Medulla oblongata (tissue), 1 donor: ENCODE measurements at regions not wholly inside any gene's neighbourhood (a gene's known extent, or its start where the extent isn't known, plus 50 kb on each side); places are given as distances from the start of the nearest gene placed in this dataset.

Source experiments
- DNase-seq: peaks from one replicate; pipeline ENCODE4 v3.0.0-alpha.2; 2015; ENCODE audit errors: extremely low spot score

- no peak for DNase-seq
These were observed 185.5 kb downstream of the MN1 start for GRCh38 chr22:27616033-27616432.

DNA sequence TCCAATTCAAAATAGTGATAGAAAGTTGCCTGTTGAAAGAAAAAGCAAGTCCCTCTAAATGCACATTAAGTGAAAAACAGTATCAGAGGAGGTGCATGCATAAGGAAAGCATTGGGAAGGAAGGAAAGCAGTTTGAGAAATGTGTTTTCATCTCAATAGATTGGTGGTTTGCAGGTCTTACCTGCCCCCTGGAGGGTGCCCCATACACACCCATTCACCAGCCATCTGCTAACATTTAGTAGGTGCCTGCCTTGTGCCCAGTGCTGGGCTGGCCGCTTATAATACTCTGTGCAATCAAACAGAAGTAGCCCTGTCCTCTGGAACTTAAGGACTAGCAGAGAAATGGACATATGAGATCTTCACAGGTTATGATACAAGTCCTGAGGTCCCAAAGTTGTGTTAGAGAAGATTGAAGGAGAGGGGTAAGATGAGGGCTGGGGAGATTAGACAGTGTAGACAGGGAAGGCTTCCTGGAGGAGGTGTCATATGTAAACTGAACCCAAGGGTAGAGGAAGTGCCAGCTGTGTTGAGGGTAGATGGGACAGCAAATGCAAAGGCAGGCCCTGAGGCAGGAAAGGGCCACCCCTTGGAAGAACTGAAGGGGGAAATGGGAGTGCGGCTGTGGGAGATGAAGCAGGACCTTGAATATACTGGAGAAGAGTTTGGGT lies 184.2 kb downstream of the MN1 start:
- no peak for DNase-seq

DNA sequence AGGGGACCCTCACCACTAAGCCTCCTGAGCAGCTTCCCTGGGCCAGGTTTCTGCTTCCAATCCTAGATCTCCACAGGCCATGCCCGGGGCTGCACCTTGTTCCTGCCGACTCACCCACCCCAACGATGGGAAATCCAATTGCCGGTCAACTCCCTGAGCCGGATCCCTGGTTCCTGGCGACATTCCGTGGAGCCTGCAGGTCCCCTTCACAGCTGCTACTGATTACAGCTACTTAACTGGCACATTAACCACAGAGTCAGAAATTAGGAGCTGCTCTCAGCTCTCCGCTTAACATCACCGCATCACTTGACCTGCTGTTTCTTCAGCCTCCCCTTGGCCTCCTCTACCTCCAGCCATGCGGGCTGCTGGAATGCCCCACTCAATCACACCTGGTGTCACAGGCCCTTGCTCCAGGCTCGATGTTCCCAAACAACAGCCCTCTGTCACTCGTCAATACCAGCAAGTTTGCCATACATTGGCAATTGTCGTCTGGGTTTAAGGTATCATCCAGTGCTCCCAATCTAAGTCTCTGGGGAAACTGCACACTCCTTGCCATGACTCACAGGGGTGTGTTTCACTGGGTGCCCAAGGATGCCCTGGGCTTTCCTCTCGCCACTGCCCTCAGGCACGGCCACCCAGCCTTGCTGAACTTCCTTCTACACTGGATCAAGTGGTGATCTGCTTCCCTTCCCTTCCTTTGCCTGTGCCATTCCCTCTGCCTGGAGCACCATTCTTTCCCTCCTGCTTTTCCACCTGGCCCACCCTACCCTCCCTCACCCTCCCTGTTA lies 181.0 kb downstream of the MN1 start:
- DNase-seq: no peak

DNA sequence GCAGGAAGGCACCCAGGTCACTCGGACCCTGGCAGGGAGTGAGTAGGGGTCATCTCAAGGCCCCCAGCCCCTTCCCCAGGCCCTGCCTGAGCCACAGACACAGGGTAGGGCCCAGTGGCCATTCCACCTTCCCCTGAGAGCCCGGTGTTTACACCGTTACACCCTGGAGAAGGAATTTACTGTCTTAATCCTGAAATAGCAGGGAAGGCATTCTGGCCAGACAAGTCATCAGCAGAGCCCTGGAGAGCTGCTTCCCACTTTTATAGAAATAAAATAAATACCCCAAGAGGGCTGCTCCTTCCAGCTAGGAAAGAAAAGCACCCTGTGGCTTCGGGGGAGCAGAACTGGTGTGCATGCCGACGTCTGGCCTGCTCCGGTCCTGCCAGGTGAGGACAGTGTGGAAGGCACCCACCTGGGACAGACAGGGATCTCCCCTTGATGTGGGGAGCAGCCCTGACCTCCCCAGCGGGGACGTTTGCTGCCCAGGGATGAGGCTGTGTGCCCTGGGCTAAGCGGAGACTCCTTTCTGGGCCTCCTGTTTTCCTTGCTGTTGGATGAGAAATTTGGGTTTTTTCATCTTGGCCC lies 180.0 kb downstream of the MN1 start:
- no peak for DNase-seq

DNA sequence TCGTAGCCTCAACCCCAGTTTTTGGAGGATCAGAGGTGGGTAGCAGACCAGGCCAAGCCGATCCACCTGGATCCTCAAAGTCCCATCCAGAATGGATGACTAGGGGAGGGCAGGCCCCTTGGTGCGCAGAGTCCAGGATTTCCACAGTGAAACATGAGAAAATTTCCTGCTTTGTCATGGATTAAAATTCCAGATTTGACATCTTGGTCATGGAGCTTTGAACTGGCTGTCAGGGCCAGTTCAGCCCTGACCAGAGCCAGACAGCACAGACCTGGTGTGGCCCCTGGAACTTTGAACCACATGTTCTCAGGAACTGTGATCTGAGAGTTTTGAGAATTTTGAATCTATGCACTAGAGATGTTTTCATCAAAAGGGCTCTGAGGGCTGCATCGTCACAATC lies 177.5 kb downstream of the MN1 start:
- DNase-seq: no peak

GRCh38 chr22:27624705-27625104 lies 176.9 kb downstream of the MN1 start:
- DNase-seq: no peak

DNA sequence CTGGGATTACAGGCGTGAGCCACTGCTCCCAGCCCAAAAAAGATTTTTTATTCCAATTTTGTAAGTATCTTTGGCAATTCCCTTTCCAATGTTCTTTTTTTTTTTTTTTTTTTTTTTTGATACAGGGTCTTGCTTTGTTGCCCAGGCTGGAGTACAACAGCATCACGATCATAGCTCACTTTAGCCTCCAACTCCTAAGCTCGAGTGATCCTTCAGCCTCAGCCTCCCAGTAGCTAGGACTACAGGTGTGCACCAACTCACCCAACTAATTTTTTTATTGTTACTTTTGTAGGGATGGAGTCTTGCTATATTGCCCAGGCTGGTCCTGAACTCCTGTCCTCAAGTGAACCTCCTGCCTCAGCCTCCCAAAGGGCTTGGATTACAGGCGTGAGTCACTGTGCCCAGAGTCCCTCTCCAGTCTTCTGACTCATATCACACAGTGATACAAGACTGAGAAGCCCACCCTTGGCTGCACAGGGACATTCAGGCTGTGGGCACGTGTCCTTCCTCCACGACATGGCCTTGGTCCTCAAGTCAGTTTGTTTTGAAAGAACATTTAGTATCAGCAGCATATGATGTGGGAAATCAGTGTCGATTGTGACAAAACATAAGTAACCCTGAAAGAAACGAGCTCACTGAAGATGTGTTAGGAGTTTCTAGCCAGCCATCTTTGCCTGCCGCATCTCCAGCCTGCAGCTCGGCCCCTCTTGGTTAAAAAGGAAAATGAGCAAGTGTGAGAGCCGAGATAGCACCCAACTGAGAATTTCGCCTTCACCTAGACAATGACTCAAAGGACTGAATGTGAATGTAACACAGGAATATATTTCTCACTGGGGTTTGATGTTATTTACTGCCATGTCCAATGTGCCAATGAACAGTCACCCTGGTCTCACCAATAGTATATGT lies 175.5 kb downstream of the MN1 start:
- DNase-seq: no peak

GRCh38 chr22:27626675-27627443 lies 174.7 kb downstream of the MN1 start:
- no peak for DNase-seq

- DNase-seq: no peak
These were observed 174.1 kb downstream of the MN1 start for GRCh38 chr22:27627444-27627833.

DNA sequence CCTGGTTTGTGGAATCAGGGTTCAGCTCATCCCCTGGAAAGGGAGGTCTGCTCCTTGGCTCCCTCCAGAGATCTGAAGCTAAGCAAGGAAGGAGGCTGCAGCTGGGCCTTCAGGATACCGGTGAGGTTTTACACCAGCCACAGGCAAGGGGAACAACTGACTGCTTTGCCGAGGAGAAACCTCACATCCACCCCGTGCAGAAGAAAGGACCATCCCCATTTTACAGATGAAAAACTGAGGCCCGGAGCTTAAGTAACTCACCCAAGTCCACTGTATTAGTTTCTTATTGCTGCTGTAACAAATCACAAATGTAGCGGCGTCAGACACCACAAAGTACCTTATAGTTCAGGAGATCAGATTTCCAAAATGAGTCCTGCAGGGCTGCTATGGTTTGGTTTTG lies 173.7 kb downstream of the MN1 start:
- no peak for DNase-seq

- DNase-seq: no peak
These were observed 173.2 kb downstream of the MN1 start for GRCh38 chr22:27628341-27628740.

DNA sequence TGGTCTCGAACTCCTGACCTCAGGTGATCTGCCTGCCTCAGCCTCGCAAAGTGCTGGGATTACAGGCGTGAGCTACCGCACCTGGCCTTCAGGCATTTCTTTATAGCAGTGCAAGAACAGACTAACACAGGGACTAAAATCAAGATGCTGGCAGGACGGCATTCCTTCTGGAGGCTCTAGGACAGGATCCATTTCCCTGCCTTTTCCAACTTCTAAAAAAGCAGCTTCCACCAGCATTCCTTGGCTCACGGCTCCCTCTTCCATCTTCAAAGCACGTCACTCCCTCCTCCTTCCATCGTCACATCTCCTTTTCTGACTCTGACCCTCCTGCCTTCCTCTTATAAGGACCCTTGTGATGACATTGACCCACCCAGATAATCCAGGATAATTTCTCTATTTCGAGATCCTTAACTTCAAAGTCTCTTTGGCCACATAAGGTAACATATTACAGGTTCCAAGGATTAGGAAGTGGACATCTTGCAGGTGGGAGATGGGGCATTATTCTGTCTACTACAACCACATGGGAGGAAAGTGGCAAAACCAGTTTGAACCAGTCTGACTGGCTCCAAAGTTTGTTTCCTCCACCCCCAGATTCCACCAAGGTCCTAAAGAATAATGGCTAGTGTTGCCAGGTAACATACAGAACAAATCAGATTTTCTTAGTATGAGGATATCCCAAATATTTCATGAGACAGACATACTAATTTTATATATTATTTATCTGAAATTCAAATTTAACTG lies 172.5 kb downstream of the MN1 start:
- DNase-seq: no peak

DNA sequence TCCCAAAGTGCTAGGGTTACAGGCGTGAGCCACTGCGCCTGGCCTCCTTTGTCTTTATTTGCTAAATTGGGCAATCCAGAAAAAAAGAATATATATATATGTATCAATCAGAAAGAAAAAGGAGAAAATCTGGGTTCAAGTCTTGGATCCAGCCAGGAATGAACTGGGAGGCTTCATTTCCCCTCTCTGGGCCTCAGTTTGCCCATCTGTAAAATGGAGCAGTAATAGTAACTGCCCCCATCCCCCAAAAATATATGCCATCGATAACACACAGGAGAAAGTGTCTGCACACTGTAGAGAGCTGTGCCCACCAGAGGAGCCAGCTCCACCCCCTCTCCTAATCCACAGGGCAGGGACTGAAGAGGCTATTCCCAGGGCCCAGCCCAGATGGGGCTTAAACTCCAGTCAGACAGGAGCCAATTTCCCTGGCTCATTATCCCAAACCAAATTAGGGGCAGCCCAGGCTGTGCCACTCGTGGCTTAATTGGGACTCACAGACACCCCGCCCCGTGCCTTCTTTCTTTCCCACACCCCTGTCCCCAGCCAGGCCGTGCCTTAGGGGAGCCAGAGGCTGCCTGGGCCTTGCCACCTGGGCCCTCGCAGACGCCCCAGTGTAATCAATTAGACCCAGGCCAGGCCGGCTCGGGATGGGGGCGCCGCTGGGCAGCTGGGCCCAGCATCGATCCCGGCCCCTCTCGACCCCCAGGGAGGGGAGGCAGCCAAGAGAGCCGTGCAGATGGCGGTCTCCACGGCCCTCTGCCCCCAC lies 171.5 kb downstream of the MN1 start:
- no peak for DNase-seq

DNA sequence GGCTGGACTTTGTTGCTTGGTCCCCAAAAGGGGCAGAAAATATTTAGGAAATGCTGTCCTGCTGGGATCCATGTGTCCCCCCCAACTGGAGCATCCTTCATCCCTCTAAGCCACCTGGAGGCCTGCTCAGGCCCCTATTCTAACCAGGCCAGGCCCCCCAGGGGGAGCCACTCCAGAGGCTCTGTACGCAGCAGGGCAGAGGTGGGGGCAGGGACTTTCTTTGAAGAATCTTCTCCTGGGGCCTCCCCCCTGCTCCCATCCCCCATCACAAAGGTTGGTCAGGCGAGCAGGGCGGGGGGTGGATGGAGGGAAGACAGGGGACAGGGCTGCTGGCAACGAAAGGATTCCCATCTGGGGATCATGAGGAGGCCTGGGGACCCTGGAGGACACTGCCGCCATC lies 170.8 kb downstream of the MN1 start:
- DNase-seq: no peak

DNA sequence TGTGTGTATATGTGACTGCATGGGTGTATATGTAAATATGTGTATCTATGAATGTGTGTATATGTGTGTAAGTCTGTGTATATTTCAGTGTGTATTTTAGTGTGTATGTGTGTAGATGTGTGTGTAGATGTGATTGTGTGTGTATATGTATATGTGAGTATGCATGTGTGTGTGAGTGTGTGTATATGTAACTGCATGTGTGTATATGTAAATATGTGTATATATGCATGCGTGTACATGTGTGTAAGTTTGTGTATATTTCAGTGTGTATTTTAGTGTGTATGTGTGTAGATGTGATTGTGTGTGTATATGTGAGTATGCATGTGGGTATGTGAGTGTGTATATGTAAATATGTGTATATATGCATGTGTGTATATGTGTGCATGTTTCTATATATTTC lies 169.9 kb downstream of the MN1 start:
- DNase-seq: no peak

- DNase-seq: no peak
These were observed 168.9 kb downstream of the MN1 start for GRCh38 chr22:27632451-27633295.

- DNase-seq: no peak
These were observed 168.2 kb downstream of the MN1 start for GRCh38 chr22:27633296-27633871.

DNA sequence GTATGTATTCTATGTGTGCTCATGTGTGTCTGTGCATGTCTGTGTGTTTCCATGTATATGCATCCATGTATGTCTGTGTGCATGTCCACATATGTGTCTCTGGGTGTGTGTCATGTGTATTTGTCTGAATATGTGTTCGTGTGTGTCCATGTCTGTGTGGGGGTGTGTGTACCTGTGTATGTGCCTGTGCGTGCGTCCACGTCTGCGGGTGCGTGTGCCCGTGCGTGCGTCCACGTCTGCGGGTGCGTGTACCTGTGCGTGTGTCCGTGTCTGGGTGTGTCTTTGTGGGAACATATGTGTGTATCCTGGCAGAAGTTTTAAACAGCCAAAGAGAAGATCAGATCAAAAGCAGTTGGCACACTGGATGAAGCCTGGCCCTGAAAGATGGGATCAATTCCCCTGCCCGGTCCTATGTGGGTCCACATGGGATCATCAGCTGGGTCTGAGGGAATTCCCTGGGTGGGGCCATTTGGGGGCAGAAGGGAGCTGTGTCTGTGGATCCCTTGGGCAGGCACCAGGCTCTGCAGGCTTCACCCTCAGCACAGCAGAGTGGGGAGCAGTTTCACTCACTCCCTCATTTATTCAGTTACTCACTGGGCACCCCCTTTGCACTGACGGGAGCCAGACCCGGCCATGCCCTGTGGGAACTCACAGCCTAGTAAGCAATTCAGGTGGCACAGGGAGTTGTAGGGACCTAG lies 167.4 kb downstream of the MN1 start:
- no peak for DNase-seq
